ENCODE measurements at regions not wholly inside any gene's neighbourhood (a gene's known extent, or its start where the extent isn't known, plus 50 kb on each side); places are given as distances from the start of the nearest gene placed in this dataset.

GRCh38 chr14:23899788-23900187 lies 53.8 kb upstream of the DHRS4 start:
- no peak for DNase-seq

- no peak for DNase-seq
Observed at GRCh38 chr14:23903442-23903841, 50.1 kb upstream of the DHRS4 start.

Data from suppressor macrophage (primary cell).